ENCODE measurements at regions not wholly inside any gene's neighbourhood (a gene's known extent, or its start where the extent isn't known, plus 50 kb on each side); places are given as distances from the start of the nearest gene placed in this dataset.

DNA sequence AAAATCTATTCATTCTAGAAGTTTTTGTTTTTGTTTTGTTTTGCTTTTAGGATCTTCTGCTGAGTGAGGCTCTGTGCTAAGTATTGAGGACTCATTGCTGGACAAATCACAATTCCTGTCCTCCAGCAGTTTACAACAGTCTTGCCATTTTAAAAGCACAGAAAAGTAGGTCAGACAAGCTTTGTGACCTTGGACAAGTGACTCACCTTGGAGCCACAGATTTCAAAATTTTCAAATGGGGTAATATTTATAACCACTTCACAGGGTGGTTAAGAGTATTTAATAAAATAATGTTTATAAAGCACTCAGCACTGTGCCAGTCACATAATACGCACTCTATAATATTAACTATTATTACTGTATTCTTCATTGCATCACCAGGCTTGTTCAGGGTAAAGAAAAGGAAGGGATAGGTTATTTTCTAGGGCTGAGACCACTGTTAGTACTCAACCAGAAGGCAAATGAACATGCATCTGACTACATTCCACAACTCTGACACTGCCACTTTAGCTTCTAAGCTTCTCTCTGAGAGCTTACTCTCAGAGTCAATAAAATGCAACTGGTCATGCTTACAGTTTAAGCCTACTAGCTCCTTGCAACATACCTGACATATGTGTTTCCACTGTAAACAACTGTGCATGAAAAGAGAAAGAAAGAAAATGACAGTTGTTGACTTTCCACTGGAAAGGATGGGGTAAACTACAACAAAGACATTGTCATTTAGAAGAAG is 63.2 kb upstream of the FIBIN start:
- Histone ChIP-seq H3K27me3 (ENCODE audit: control insufficient read depth in 2 of 2, insufficient read depth in 2 of 2, low read length in 2 of 2) (no peaks in the 10 kb centered on the region), H3K9ac (replicated peaks; ENCODE audit: extremely low read depth, insufficient read depth, low read length) (no peak overlapping the region), H3K9me1 (replicated peaks; ENCODE audit: control insufficient read depth, extremely low read depth, insufficient read depth, low read length) (no peaks in the 10 kb centered on the region), H3K27ac (ENCODE audit: insufficient read depth, low read depth, low read length) (no peak overlapping the region), H3K4me2 (ENCODE audit: insufficient read depth, low read length) (no peak overlapping the region), H3K79me2 (ENCODE audit: control insufficient read depth, insufficient read depth, low read length) (no peaks in the 10 kb centered on the region), H4K20me1 (replicated peaks; ENCODE audit: control insufficient read depth, extremely low read depth, insufficient read depth, low read length) (no peaks in the 10 kb centered on the region), H3K4me3 (replicated peaks in 1 of 3; ENCODE audit: insufficient read depth in 1 of 3, low read depth in 1 of 3, low read length in 3 of 3) (no peak overlapping the region), H2AFZ (ENCODE audit: low read depth, low read length) (no peak overlapping the region), H3K36me3 (ENCODE audit: control insufficient read depth in 2 of 2, extremely low read depth in 1 of 2, insufficient read depth in 2 of 2, low read length in 2 of 2) (no peaks in the 10 kb centered on the region), H3K9me3 (replicated peaks; ENCODE audit: control insufficient read depth, insufficient read depth, low read length) (no peaks in the 10 kb centered on the region), H3K4me1 (ENCODE audit: control insufficient read depth, extremely low read depth, insufficient read depth, low read length) (no peaks in the 10 kb centered on the region)
- DNase-seq (ENCODE audit: low read depth, low spot score) (no peak), FAIRE-seq (no peak)
- BruUV-seq (replicated peaks): no TSS peak
- POLR2A ChIA-PET: no interaction called here
- TF ChIP-seq POLR2AphosphoS5 (IDR thresholded peaks at IDR 0.05; ENCODE audit: insufficient read depth, low read depth, low read length) (no peak), EZH2 (IDR thresholded peaks at IDR 0.05; ENCODE audit: borderline replicate concordance, low read depth, low read length, severe bottlenecking) (no peak), FOS (IDR thresholded peaks at IDR 0.05; ENCODE audit: borderline replicate concordance, insufficient read depth, low read length) (no peak), GATA2 (IDR thresholded peaks at IDR 0.05; ENCODE audit: insufficient read depth, insufficient read length, low read depth, low read length) (no peak), JUN (IDR thresholded peaks at IDR 0.05; ENCODE audit: borderline replicate concordance, insufficient read depth, insufficient read length, low read depth) (no peak)
- TF ChIP-seq, protein P1, sequence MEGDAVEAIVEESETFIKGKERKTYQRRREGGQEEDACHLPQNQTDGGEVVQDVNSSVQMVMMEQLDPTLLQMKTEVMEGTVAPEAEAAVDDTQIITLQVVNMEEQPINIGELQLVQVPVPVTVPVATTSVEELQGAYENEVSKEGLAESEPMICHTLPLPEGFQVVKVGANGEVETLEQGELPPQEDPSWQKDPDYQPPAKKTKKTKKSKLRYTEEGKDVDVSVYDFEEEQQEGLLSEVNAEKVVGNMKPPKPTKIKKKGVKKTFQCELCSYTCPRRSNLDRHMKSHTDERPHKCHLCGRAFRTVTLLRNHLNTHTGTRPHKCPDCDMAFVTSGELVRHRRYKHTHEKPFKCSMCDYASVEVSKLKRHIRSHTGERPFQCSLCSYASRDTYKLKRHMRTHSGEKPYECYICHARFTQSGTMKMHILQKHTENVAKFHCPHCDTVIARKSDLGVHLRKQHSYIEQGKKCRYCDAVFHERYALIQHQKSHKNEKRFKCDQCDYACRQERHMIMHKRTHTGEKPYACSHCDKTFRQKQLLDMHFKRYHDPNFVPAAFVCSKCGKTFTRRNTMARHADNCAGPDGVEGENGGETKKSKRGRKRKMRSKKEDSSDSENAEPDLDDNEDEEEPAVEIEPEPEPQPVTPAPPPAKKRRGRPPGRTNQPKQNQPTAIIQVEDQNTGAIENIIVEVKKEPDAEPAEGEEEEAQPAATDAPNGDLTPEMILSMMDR (IDR thresholded peaks at IDR 0.05; ENCODE audit: extremely low read depth in 1 of 2, insufficient read depth in 1 of 2, low read depth in 1 of 2, low read length in 2 of 2): no peak
- dilution Hi-C loops (cut with MboI; ENCODE audit: extremely low pct_ligation_motif_present, low sequenced_read_pairs): no loop called here
- CTCF ChIA-PET: no interaction called here
- intact Hi-C loops (cut with micrococcal nuclease): no loop called here

Data from endothelial cell of umbilical vein (primary cell).